H9 (cell line): ENCODE measurements at regions not wholly inside any gene's neighbourhood (a gene's known extent, or its start where the extent isn't known, plus 50 kb on each side); places are given as distances from the start of the nearest gene placed in this dataset.

Source experiments
- DNase-seq: peaks from one replicate; pipeline ENCODE4 v3.0.0-alpha.2; 2017
- H2AFZ ChIP-seq: one replicate; pipeline ENCODE4 v1.6.1; 2013; ENCODE audit warnings: mild to moderate bottlenecking, low read length, control low read depth, moderate library complexity
- H2AK5ac ChIP-seq: 2 replicates; pipeline ENCODE4 v1.6.1; 2013; ENCODE audit warnings: low read length, control low read depth, mixed read lengths; ENCODE audit not compliant: insufficient read length
- H2BK120ac ChIP-seq: one replicate; pipeline ENCODE4 v1.6.1; 2013; ENCODE audit warnings: low read depth, mild to moderate bottlenecking, low read length, control low read depth, inconsistent platforms; ENCODE audit not compliant: poor library complexity, severe bottlenecking
- H2BK12ac ChIP-seq: 2 replicates; pipeline ENCODE4 v1.6.1; 2013; ENCODE audit warnings: low read length, control low read depth, mixed read lengths, low read depth; ENCODE audit not compliant: insufficient read length
- H2BK15ac ChIP-seq: 2 replicates; pipeline ENCODE4 v1.6.1; 2013; ENCODE audit warnings: low read depth, low read length, control low read depth
- H2BK20ac ChIP-seq: one replicate; pipeline ENCODE4 v1.6.1; 2013; ENCODE audit warnings: low read depth, mild to moderate bottlenecking, low read length, control low read depth, inconsistent platforms; ENCODE audit not compliant: poor library complexity, severe bottlenecking
- H2BK5ac ChIP-seq: 2 replicates; pipeline ENCODE4 v1.6.1; 2013; ENCODE audit warnings: low read length, control low read depth, mixed read lengths; ENCODE audit not compliant: insufficient read length
- H3K14ac ChIP-seq: 2 replicates; pipeline ENCODE4 v1.6.1; 2013; ENCODE audit warnings: low read length, control low read depth; ENCODE audit not compliant: insufficient read depth
- H3K18ac ChIP-seq: 2 replicates; pipeline ENCODE4 v1.6.1; 2013; ENCODE audit warnings: low read depth, mild to moderate bottlenecking, mixed read lengths, low read length, control low read depth; ENCODE audit not compliant: insufficient read length
- H3K23ac ChIP-seq: 2 replicates; pipeline ENCODE4 v1.6.1; 2013; ENCODE audit warnings: low read length, control low read depth, mixed read lengths, low read depth; ENCODE audit not compliant: insufficient read length
- H3K23me2 ChIP-seq: 2 replicates; pipeline ENCODE4 v1.6.1; 2013; ENCODE audit warnings: low read depth, mild to moderate bottlenecking, mixed read lengths, low read length, control low read depth; ENCODE audit not compliant: insufficient read length, poor library complexity, severe bottlenecking
- H3K27ac ChIP-seq: 2 replicates; pipeline ENCODE4 v1.5.1; 2013; ENCODE audit warnings: low read length, control low read depth, mixed read lengths, low read depth; ENCODE audit not compliant: insufficient read length
- H3K27me3 ChIP-seq: 2 replicates; pipeline ENCODE4 v1.6.1; 2013; ENCODE audit warnings: low read length, control low read depth, inconsistent platforms; ENCODE audit not compliant: insufficient read depth
- H3K4ac ChIP-seq: 2 replicates; pipeline ENCODE4 v1.6.1; 2013; ENCODE audit warnings: low read depth, mild to moderate bottlenecking, control low read depth, inconsistent platforms, low read length, moderate library complexity
- H3K4me1 ChIP-seq: 2 replicates; pipeline ENCODE4 v1.6.1; 2013; ENCODE audit warnings: low read length, control low read depth, inconsistent platforms; ENCODE audit not compliant: insufficient read depth
- H3K4me2 ChIP-seq: 2 replicates; pipeline ENCODE4 v1.6.1; 2013; ENCODE audit warnings: low read length, control low read depth, mixed read lengths; ENCODE audit not compliant: insufficient read length, insufficient read depth
- H3K56ac ChIP-seq: 2 replicates; pipeline ENCODE4 v1.6.1; 2013; ENCODE audit warnings: low read depth, mild to moderate bottlenecking, mixed read lengths, low read length, control low read depth; ENCODE audit not compliant: insufficient read length
- H3K79me1 ChIP-seq: 2 replicates; pipeline ENCODE4 v1.6.1; 2013; ENCODE audit warnings: low read depth, mild to moderate bottlenecking, moderate library complexity, low read length, control low read depth, inconsistent platforms; ENCODE audit not compliant: insufficient read depth, poor library complexity, severe bottlenecking
- H3K79me2 ChIP-seq: 2 replicates; pipeline ENCODE4 v1.6.1; 2013; ENCODE audit warnings: low read length, control low read depth, inconsistent platforms; ENCODE audit not compliant: insufficient read depth
- H3K9ac ChIP-seq: 2 replicates; pipeline ENCODE4 v1.6.1; 2013; ENCODE audit warnings: low read length, control low read depth, mixed read lengths; ENCODE audit not compliant: insufficient read length; ENCODE audit errors: extremely low read depth
- H3K9me3 ChIP-seq: one replicate; pipeline ENCODE4 v1.6.1; 2013; ENCODE audit warnings: low read depth, low read length, inconsistent platforms; ENCODE audit not compliant: control insufficient read depth
- H3T11ph ChIP-seq: one replicate; pipeline ENCODE4 v1.6.1; 2013; ENCODE audit warnings: mild to moderate bottlenecking, low read length, control low read depth, inconsistent platforms
- H4K20me1 ChIP-seq: one replicate; pipeline ENCODE4 v1.6.1; 2013; ENCODE audit not compliant: control insufficient read depth, insufficient read length, insufficient read depth
- H4K5ac ChIP-seq: 2 replicates; pipeline ENCODE4 v1.6.1; 2013; ENCODE audit warnings: low read depth, mild to moderate bottlenecking, mixed read lengths, low read length, control low read depth; ENCODE audit not compliant: insufficient read length
- H4K8ac ChIP-seq: replicated peaks from 2 replicates; pipeline ENCODE4 v1.6.1; 2013; ENCODE audit warnings: low read length, control low read depth, mixed read lengths, low read depth; ENCODE audit not compliant: insufficient read length
- H4K91ac ChIP-seq: 2 replicates; pipeline ENCODE4 v1.6.1; 2013; ENCODE audit warnings: low read depth, mild to moderate bottlenecking, moderate library complexity, mixed read lengths, low read length, control low read depth; ENCODE audit not compliant: insufficient read length
- H3K27ac Mint-ChIP-seq, 3 experiments: 2 replicates in 2 of 3; 3 replicates in 1 of 3; pipeline ENCODE4 v1.8.0; 2020 to 2021; ENCODE audit warnings: mixed read lengths in 3 of 3, mild to moderate bottlenecking in 1 of 3, moderate library complexity in 1 of 3
- H3K27me3 Mint-ChIP-seq: 2 replicates; pipeline ENCODE4 v1.8.0; 2021; ENCODE audit warnings: low read depth, mild to moderate bottlenecking, moderate library complexity, mixed read lengths
- H3K36me3 Mint-ChIP-seq, 3 experiments: 2 replicates in 2 of 3; 3 replicates in 1 of 3; pipeline ENCODE4 v1.8.0; 2020 to 2021; ENCODE audit warnings: low read depth in 3 of 3, mixed read lengths in 3 of 3; ENCODE audit not compliant: insufficient read depth in 1 of 3
- H3K4me1 Mint-ChIP-seq, 2 experiments: 2 replicates each; pipeline ENCODE4 v1.8.0; 2020; ENCODE audit warnings: mixed read lengths in 2 of 2
- H3K4me3 Mint-ChIP-seq, 2 experiments: 2 replicates in 1 of 2; 3 replicates in 1 of 2; pipeline ENCODE4 v1.8.0; 2020 to 2021; ENCODE audit warnings: mild to moderate bottlenecking in 2 of 2, mixed read lengths in 2 of 2, moderate library complexity in 1 of 2
- H3K9me3 Mint-ChIP-seq, 2 experiments: 2 replicates in 1 of 2; 3 replicates in 1 of 2; pipeline ENCODE4 v1.8.0; 2020; ENCODE audit warnings: mild to moderate bottlenecking in 2 of 2, mixed read lengths in 2 of 2, moderate library complexity in 1 of 2
- CTCF ChIP-seq: fragments of 200-600 bp; sonication (generic); conservative IDR thresholded peaks from 3 replicates; pipeline ENCODE4 v1.8.0; 2021; ENCODE audit warnings: antibody characterized with exemption, mild to moderate bottlenecking
- WGBS: extraction: QIAGEN DNeasy Blood & Tissue Kit; methylation state at CpG from one replicate; pipeline ENCODE4 v1.1.7; 2013; ENCODE audit warnings: missing lambda C conversion rate, low lambda C conversion rate, mixed read lengths; ENCODE audit not compliant: insufficient read length; ENCODE audit errors: extremely low coverage; 5-methylcytosine and 5-hydroxymethylcytosine counted together

GRCh38 chr2:5098286-5098685 lies 593.9 kb upstream of the SOX11 start:
- Histone ChIP-seq H2BK12ac (no peak overlapping the region), H3K79me1 (no peaks in the 10 kb centered on the region), H4K5ac (no peak overlapping the region), H3K23ac (no peak overlapping the region), H2BK15ac (no peak overlapping the region), H3K27ac (no peak overlapping the region), H3K4ac (no peak overlapping the region), H3K79me2 (no peaks in the 10 kb centered on the region), H3K4me1 (no peaks in the 10 kb centered on the region), H3K9ac (no peak overlapping the region), H4K91ac (no peak overlapping the region), H2AK5ac (no peak overlapping the region), H3K56ac (no peak overlapping the region), H4K20me1 (no peaks in the 10 kb centered on the region), H3K27me3 (no peaks in the 10 kb centered on the region), H3T11ph (no peak overlapping the region), H3K18ac (no peak overlapping the region), H2AFZ (no peak overlapping the region), H3K9me3 (no peaks in the 10 kb centered on the region), H4K8ac (no peak overlapping the region), H3K14ac (no peak overlapping the region), H3K4me2 (no peak overlapping the region), H2BK5ac (no peak overlapping the region), H2BK120ac (no peak overlapping the region), H3K23me2 (no peaks in the 10 kb centered on the region), H2BK20ac (no peak overlapping the region)
- WGBS: no CpG with 5 or more reads among the region's 1 CpG
- H3K27me3 Mint-ChIP-seq: peaks cover 2% of the 10 kb centered on the region
- peaks cover 0 to 5% (median 0%) of the 10 kb centered on the region in 3 experiments; a peak in 1 of 7 replicates for H3K36me3 Mint-ChIP-seq
- no peak overlapping the region for H3K4me3 Mint-ChIP-seq
- no peak for DNase-seq
- H3K27ac Mint-ChIP-seq: no peak overlapping the region
- TF ChIP-seq CTCF: no peak
- H3K9me3 Mint-ChIP-seq: peaks cover 0 to 2% of the 10 kb centered on the region in 2 experiments; a peak in 2 of 5 replicates
- H3K4me1 Mint-ChIP-seq: no peaks in the 10 kb centered on the region
